DND-41 (cell line): ENCODE measurements at regions not wholly inside any gene's neighbourhood (a gene's known extent, or its start where the extent isn't known, plus 50 kb on each side); places are given as distances from the start of the nearest gene placed in this dataset.

Source experiments
- ATAC-seq: fragments of 200-7000 bp; cut with Tn5 transposase; 3 replicates; pipeline ENCODE4 v1.9.1; 2021; ENCODE audit warnings: low read depth; ENCODE audit not compliant: insufficient read depth
- DNase-seq: peaks from one replicate; pipeline ENCODE4 v3.0.0-alpha.2; 2020
- H2AFZ ChIP-seq: 2 replicates; pipeline ENCODE4 v1.6.0; 2012; ENCODE audit warnings: low read depth, low read length
- H3K27ac ChIP-seq: 2 replicates; pipeline ENCODE4 v1.5.1; 2012; ENCODE audit warnings: low read length, inconsistent platforms
- H3K27me3 ChIP-seq: fragments of 200-600 bp; sonication (generic); 2 replicates; pipeline ENCODE4 v1.6.0; 2012; ENCODE audit warnings: low read length, mild to moderate bottlenecking, inconsistent platforms; ENCODE audit not compliant: insufficient read depth, poor library complexity
- H3K36me3 ChIP-seq: 2 replicates; pipeline ENCODE4 v1.5.1; 2012; ENCODE audit warnings: low read length, inconsistent platforms; ENCODE audit not compliant: insufficient read depth
- H3K4me1 ChIP-seq: 2 replicates; pipeline ENCODE4 v1.5.1; 2012; ENCODE audit warnings: mild to moderate bottlenecking, low read length; ENCODE audit not compliant: insufficient read depth
- H3K4me2 ChIP-seq: 2 replicates; pipeline ENCODE4 v1.6.0; 2012; ENCODE audit warnings: mild to moderate bottlenecking, moderate library complexity, low read length, inconsistent platforms; ENCODE audit not compliant: insufficient read depth
- H3K4me3 ChIP-seq, 2 experiments: fragments of 200-600 bp in 1 of 2; shearing (Covaris generic) in 1 of 2; 2 replicates each; pipeline ENCODE4 v1.5.1; 2012 to 2016; ENCODE audit warnings: inconsistent platforms in 2 of 2, low read length in 2 of 2, mild to moderate bottlenecking in 2 of 2, low read depth in 1 of 2, moderate library complexity in 1 of 2
- H3K79me2 ChIP-seq: 2 replicates; pipeline ENCODE4 v1.6.0; 2012; ENCODE audit warnings: low read length, inconsistent platforms; ENCODE audit not compliant: insufficient read depth
- H3K9ac ChIP-seq: 2 replicates; pipeline ENCODE4 v1.6.0; 2012; ENCODE audit warnings: low read depth, mild to moderate bottlenecking, inconsistent platforms, low read length, moderate library complexity
- H3K9me3 ChIP-seq: 2 replicates; pipeline ENCODE4 v1.5.1; 2012; ENCODE audit warnings: low read length, moderate library complexity, mild to moderate bottlenecking, inconsistent platforms; ENCODE audit not compliant: insufficient read depth, severe bottlenecking
- H4K20me1 ChIP-seq: 2 replicates; pipeline ENCODE4 v1.6.0; 2012; ENCODE audit warnings: low read length; ENCODE audit not compliant: insufficient read depth
- EZH2 ChIP-seq: IDR thresholded peaks from 3 replicates; pipeline ENCODE4 v1.6.1; 2012; ENCODE audit warnings: borderline replicate concordance, low read depth, mild to moderate bottlenecking, moderate library complexity, low read length, inconsistent platforms; ENCODE audit not compliant: severe bottlenecking
- TF ChIP-seq, protein P1 (sequence below): IDR thresholded peaks from 2 replicates; pipeline ENCODE4 v1.5.1; 2012; ENCODE audit warnings: borderline replicate concordance, low read length, moderate library complexity, mild to moderate bottlenecking; ENCODE audit not compliant: poor library complexity, severe bottlenecking; ENCODE audit errors: extremely low read depth

DNA sequence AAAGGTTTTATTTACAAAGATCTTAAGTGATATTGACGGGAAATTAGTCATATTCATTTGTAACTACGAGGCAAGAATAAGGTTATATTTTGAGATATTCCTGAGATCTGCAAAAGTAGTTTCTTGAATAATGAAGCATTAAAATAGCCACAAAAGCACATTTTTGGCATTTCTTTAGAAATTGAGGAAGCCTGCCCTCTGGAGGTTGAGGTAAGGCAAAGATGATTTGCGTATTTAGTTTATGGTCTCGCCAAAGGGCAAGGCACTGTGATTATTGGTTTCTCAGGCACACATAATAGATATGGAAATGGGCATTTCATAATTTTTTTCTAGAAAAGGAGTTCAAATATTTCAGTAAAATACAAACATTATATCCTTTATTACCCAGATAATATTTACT is 143.7 kb upstream of the RPRM start:
- Histone ChIP-seq H3K9me3 (peaks cover 4% of the 10 kb centered on the region), H3K79me2 (no peaks in the 10 kb centered on the region), H3K4me3 (no peak overlapping the region), H3K4me1 (no peaks in the 10 kb centered on the region), H3K4me2 (no peak overlapping the region), H3K9ac (no peak overlapping the region), H3K27me3 (no peaks in the 10 kb centered on the region), H4K20me1 (no peaks in the 10 kb centered on the region), H3K27ac (no peak overlapping the region), H2AFZ (no peak overlapping the region), H3K36me3 (no peaks in the 10 kb centered on the region)
- no peak for ATAC-seq
- no peak for DNase-seq
- TF ChIP-seq, protein P1, sequence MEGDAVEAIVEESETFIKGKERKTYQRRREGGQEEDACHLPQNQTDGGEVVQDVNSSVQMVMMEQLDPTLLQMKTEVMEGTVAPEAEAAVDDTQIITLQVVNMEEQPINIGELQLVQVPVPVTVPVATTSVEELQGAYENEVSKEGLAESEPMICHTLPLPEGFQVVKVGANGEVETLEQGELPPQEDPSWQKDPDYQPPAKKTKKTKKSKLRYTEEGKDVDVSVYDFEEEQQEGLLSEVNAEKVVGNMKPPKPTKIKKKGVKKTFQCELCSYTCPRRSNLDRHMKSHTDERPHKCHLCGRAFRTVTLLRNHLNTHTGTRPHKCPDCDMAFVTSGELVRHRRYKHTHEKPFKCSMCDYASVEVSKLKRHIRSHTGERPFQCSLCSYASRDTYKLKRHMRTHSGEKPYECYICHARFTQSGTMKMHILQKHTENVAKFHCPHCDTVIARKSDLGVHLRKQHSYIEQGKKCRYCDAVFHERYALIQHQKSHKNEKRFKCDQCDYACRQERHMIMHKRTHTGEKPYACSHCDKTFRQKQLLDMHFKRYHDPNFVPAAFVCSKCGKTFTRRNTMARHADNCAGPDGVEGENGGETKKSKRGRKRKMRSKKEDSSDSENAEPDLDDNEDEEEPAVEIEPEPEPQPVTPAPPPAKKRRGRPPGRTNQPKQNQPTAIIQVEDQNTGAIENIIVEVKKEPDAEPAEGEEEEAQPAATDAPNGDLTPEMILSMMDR = peak; percentile 45
- TF ChIP-seq EZH2 = no peak

DNA sequence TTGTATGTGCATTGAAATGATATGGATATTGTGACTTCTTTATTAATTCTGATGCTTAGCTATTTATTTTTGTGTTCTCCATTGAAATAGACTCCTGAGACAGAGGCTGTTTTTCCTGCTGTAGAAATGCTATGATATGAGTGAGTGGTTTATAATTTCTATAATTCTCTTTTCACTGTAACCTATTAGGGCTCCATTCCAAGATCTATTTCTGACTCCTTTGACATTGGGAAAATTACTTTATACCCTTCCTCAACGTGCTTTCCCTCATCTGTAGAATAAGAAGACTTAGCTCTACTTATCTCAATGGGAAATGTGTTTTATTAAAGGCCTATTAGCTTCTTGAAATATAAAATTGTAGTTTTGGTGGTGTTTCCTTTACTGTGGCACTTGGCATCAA is 144.5 kb upstream of the RPRM start:
- Histone ChIP-seq H3K9me3 (peaks cover 4% of the 10 kb centered on the region), H3K9ac (no peak overlapping the region), H2AFZ (no peak overlapping the region), H3K79me2 (no peaks in the 10 kb centered on the region), H3K4me1 (no peaks in the 10 kb centered on the region), H3K4me2 (no peak overlapping the region), H3K4me3 (no peak overlapping the region), H3K27me3 (no peaks in the 10 kb centered on the region), H3K36me3 (no peaks in the 10 kb centered on the region), H3K27ac (no peak overlapping the region), H4K20me1 (no peaks in the 10 kb centered on the region)
- DNase-seq = no peak
- TF ChIP-seq, protein P1 = no peak
- TF ChIP-seq EZH2 = no peak
- no peak for ATAC-seq

DNA sequence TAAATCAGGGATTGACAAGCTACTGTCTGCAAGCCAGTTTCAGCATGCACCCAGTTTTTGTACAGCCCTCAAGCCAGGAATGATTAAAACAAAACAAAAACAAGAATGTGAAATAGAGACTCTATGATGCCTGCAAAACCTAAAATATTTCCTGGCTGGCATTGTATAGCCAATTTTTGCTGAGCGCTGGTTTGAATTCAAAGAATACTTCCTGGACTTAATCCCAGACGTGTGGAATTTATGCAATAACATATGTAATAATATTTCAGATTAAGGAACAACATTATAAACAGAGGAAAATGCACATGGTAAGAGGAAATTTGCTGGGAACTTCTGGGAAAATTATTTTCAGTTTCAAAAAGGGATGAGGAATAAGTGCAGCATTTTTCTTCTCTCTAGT is 148.1 kb upstream of the RPRM start:
- H2AFZ ChIP-seq = no peak overlapping the region
- H3K27me3 ChIP-seq = no peaks in the 10 kb centered on the region
- no peaks in the 10 kb centered on the region for H3K9me3 ChIP-seq
- ATAC-seq (no peak), DNase-seq (no peak)
- H3K27ac ChIP-seq = no peak overlapping the region
- TF ChIP-seq, protein P1 = no peak
- no peak for TF ChIP-seq EZH2
- no peaks in the 10 kb centered on the region for H3K36me3 ChIP-seq
- no peaks in the 10 kb centered on the region for H3K79me2 ChIP-seq
- H3K4me3 ChIP-seq = no peak overlapping the region
- no peak overlapping the region for H3K9ac ChIP-seq
- no peak overlapping the region for H3K4me2 ChIP-seq
- no peaks in the 10 kb centered on the region for H4K20me1 ChIP-seq
- H3K4me1 ChIP-seq = no peaks in the 10 kb centered on the region

DNA sequence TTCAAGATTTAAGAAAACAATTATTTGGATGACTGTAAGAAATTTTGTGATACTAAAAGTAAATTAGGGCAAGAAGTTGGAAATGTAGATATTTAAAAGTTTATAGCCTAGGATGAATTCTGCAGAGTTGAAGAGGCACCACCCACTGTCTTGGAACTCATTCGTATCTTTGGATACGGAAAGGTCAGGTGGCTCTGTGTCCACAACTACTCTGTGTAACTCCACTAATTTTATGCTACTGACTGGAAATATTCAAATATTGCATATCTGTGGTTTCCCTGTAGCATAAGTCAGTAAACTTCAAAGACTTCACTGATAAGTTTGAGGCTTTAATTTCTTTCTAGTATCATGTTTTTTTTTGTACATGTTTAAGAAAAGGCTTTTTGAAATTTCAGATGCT is 156.9 kb upstream of the RPRM start:
- DNase-seq (no peak), ATAC-seq (no peak; the same call in 2 of the 3 replicates)
- Histone ChIP-seq H3K4me2 (peak overlapping the region; percentile 23; the same call in 1 of the 2 replicates), H3K9ac (no peak overlapping the region), H3K27me3 (no peaks in the 10 kb centered on the region), H4K20me1 (no peaks in the 10 kb centered on the region), H3K27ac (peak overlapping the region; percentile 51), H3K4me3 (no peak overlapping the region), H3K9me3 (no peaks in the 10 kb centered on the region), H3K79me2 (no peaks in the 10 kb centered on the region), H3K36me3 (no peaks in the 10 kb centered on the region), H2AFZ (no peak overlapping the region), H3K4me1 (peaks cover 43% of the 10 kb centered on the region)
- TF ChIP-seq, protein P1 = no peak
- TF ChIP-seq EZH2 = no peak
